ENCODE measurements at regions not wholly inside any gene's neighbourhood (a gene's known extent, or its start where the extent isn't known, plus 50 kb on each side); places are given as distances from the start of the nearest gene placed in this dataset.
A peak's percentile ranks its signal among the peaks of the same experiment; 100 is the strongest.

DNA sequence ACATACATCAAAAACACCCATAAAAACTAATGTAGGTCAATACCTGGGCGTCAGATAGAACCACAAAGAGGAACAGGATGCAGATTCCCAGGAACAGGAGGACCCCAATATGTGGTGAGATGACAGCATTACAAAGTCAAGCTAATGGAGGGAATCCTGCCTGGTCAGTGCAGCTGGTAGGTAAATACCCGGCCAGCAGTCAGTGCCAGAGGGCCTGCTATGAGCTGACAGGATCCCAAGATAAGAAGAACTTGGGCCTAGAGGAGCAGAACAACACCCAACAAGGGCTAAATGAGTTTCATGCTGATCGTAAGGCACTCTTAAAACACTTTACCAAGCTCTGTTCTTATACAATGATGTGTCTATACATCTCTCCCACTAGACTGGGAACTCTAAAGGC, 61.2 kb upstream of the KCNMB2 start:
- no peak for DNase-seq (ENCODE audit: insufficient read length, low spot score)
- FAIRE-seq, result no peak
- no peak for TF ChIP-seq TAF1 (IDR thresholded peaks at IDR 0.05; ENCODE audit: low read depth, low read length)
- no peak for TF ChIP-seq POLR2AphosphoS5 (IDR thresholded peaks at IDR 0.05; ENCODE audit: low read depth, low read length)
- TF ChIP-seq PAX5 (IDR thresholded peaks at IDR 0.05; ENCODE audit: insufficient read depth, low read length, severe bottlenecking), result no peak
- TF ChIP-seq POLR2A (IDR thresholded peaks at IDR 0.05; ENCODE audit: low read depth, low read length), result no peak
- no peak for TF ChIP-seq POU2F2 (IDR thresholded peaks at IDR 0.05; ENCODE audit: low read depth, low read length)

DNA sequence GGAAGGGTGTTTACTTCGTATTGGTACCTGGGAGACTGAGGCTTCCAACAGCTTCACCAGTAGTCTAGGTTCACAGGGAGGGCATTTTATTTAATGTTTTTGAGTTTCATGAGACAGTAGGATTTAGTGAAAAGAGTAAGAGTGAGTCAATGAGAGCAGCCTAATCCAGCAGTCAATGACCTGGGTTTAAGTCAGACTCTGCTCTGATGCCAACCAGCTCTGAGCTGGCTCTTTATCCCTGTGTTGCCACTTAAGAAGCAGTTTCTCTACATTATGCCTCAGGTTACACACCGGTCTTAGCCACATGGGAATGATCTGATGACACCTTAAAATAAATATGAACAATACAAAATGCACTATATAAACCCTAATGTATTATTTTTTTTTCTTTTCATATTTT, 59.4 kb upstream of the KCNMB2 start:
- DNase-seq (ENCODE audit: insufficient read length, low spot score) (no peak), FAIRE-seq (no peak)
- TF ChIP-seq SPI1 (IDR thresholded peaks at IDR 0.05; ENCODE audit: low read depth, low read length), result no peak
- no peak for TF ChIP-seq POLR2AphosphoS5 (IDR thresholded peaks at IDR 0.05; ENCODE audit: low read depth, low read length)
- TF ChIP-seq POU2F2 (IDR thresholded peaks at IDR 0.05; ENCODE audit: low read depth, low read length), result no peak
- TF ChIP-seq PAX5 (IDR thresholded peaks at IDR 0.05; ENCODE audit: insufficient read depth, low read length, severe bottlenecking), result no peak
- no peak for TF ChIP-seq POLR2A (IDR thresholded peaks at IDR 0.05; ENCODE audit: low read depth, low read length)
- no peak for TF ChIP-seq TAF1 (IDR thresholded peaks at IDR 0.05; ENCODE audit: low read depth, low read length)

DNA sequence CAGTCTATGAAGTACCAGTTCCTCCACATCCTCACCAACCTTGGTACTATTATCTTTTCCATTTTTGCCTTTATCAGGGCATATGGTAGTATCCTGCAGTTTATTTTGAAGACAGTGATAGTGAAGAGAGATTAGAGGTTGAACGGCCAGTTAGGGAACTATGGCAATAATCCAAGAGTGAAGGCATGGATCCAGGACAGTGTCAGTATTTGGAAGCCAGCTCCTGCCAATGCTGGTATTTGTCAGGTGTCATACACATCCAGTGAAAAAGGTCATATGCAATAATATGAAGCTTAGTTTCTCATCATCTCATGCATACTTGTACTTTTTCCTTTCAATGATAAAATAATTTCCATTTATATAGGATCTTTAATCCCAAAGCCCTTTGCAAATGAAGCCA, 56.8 kb upstream of the KCNMB2 start:
- peak; percentile 16 for FAIRE-seq
- DNase-seq (ENCODE audit: insufficient read length, low spot score), result no peak
- TF ChIP-seq POU2F2 (IDR thresholded peaks at IDR 0.05; ENCODE audit: low read depth, low read length), result no peak
- TF ChIP-seq TAF1 (IDR thresholded peaks at IDR 0.05; ENCODE audit: low read depth, low read length), result no peak
- TF ChIP-seq POLR2AphosphoS5 (IDR thresholded peaks at IDR 0.05; ENCODE audit: low read depth, low read length), result no peak

DNA sequence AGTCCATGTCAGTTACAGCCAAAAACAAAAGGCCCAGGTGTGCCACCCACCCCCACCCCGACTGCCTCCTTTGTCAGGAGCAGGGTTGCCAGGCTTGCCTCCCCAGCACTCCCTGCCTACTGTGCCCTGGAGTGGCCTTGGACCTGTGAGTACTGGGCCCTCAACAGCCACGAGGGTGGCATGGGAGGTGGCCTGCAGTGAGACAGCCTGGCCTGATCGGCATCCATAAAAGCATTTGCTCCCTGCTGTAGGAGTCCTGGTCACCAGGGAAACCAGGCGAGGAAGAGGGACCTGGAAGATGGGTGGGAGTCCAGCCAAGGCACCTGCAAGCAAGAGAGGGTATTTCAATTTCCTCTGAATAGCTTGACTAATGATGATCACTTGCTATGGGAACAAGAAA, 56.4 kb upstream of the KCNMB2 start:
- FAIRE-seq (peak; percentile 31), DNase-seq (ENCODE audit: insufficient read length, low spot score) (no peak)
- TF ChIP-seq POU2F2 (IDR thresholded peaks at IDR 0.05; ENCODE audit: low read depth, low read length) (no peak), POLR2AphosphoS5 (IDR thresholded peaks at IDR 0.05; ENCODE audit: low read depth, low read length) (no peak), SPI1 (IDR thresholded peaks at IDR 0.05; ENCODE audit: low read depth, low read length) (no peak), PAX5 (IDR thresholded peaks at IDR 0.05; ENCODE audit: insufficient read depth, low read length, severe bottlenecking) (no peak), POLR2A (IDR thresholded peaks at IDR 0.05; ENCODE audit: low read depth, low read length) (no peak), TAF1 (IDR thresholded peaks at IDR 0.05; ENCODE audit: low read depth, low read length) (no peak)

DNA sequence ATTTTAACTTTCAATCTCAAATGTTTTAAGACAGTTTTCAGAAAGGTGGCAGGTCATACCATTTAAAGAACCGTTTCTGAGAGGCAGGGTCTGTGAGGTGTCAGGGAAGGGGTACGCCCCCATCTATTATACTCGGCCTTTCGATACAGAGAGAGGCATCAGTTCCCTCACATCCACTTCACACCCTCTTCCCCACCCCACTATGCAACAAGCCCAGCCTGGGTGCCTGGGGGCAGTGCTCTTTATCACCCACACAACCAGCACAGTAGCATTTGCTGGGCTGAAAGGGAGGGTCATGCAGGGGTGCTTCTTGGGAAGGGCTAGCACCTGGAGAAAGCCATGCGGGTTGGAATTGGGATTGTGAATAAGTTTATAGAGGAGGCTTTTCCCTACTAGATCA, 56.0 kb upstream of the KCNMB2 start:
- DNase-seq (ENCODE audit: insufficient read length, low spot score), result no peak
- FAIRE-seq, result peak; percentile 76
- TF ChIP-seq POLR2A (IDR thresholded peaks at IDR 0.05; ENCODE audit: low read depth, low read length) (no peak), TAF1 (IDR thresholded peaks at IDR 0.05; ENCODE audit: low read depth, low read length) (no peak), POU2F2 (IDR thresholded peaks at IDR 0.05; ENCODE audit: low read depth, low read length) (no peak), SPI1 (IDR thresholded peaks at IDR 0.05; ENCODE audit: low read depth, low read length) (no peak), POLR2AphosphoS5 (IDR thresholded peaks at IDR 0.05; ENCODE audit: low read depth, low read length) (no peak), PAX5 (IDR thresholded peaks at IDR 0.05; ENCODE audit: insufficient read depth, low read length, severe bottlenecking) (no peak)

DNA sequence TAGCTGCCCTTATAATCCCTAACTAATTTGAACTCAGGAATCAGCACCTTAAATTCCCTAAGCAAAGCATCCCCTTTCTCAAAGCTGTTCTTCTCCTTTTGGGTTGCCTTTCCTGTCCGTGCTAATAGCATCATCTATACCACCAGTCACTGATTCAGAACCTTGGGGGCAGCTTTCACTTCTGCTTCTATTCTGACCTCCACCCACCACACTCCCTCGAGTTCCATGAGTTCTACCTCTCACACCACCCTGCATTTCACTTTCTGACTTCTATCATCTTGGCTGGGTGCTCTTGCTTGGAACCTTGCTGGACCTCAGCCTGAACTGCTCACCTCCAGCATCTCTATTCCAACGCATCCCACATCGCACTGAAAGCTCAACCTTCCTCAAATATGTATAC, 55.4 kb upstream of the KCNMB2 start:
- FAIRE-seq (peak; percentile 97), DNase-seq (ENCODE audit: insufficient read length, low spot score) (peak; percentile 28)
- no peak; the same call in 1 of the 2 replicates for TF ChIP-seq POLR2AphosphoS5 (IDR thresholded peaks at IDR 0.05; ENCODE audit: low read depth, low read length)
- TF ChIP-seq PAX5 (IDR thresholded peaks at IDR 0.05; ENCODE audit: insufficient read depth, low read length, severe bottlenecking), result no peak
- no peak for TF ChIP-seq POLR2A (IDR thresholded peaks at IDR 0.05; ENCODE audit: low read depth, low read length)
- TF ChIP-seq TAF1 (IDR thresholded peaks at IDR 0.05; ENCODE audit: low read depth, low read length), result peak; percentile 46; the same call in 1 of the 2 replicates
- peak; percentile 81; the same call in 1 of the 2 replicates for TF ChIP-seq POU2F2 (IDR thresholded peaks at IDR 0.05; ENCODE audit: low read depth, low read length)
- TF ChIP-seq SPI1 (IDR thresholded peaks at IDR 0.05; ENCODE audit: low read depth, low read length), result peak; percentile 99

DNA sequence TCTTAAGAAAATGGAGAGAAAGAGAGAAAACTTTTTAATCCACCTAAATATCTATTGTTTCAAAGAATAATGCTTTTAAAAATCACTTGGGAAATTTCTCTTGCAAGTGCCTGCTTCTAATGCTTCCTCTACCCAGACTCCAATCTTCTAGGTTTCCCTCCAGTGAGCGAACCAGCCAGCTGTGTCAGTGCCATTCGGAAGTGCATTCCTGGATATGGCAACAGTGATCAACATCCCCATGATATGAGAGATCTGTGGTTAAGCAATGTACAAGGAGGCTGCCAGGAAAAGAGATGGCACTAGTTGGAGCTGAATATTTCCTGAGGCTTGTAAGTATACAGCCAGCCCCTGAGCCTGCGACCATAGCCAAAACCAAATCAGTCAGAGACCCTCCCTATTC, 53.3 kb upstream of the KCNMB2 start:
- no peak for DNase-seq (ENCODE audit: insufficient read length, low spot score)
- FAIRE-seq, result no peak

DNA sequence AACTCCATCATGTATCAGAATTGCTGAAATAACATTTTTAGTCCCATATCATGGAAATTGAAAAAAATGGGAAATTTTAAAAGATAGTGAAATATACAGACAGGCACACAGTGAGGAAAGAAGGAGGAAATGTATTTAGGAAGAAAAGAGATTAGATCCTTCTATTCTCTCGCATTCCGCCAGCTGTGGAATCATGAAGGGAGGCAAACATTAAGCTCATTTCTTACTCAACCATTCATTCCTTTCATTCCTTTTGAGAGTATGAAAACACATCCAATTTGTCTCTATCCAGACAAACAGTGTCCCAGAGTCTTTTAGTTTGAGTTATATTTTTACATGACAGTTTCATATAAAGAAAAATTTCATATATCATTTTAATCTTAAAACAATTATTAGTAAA, 52.5 kb upstream of the KCNMB2 start:
- no peak for TF ChIP-seq POU2F2 (IDR thresholded peaks at IDR 0.05; ENCODE audit: low read depth, low read length)
- FAIRE-seq (no peak), DNase-seq (ENCODE audit: insufficient read length, low spot score) (no peak)

More for the DNA sequence above, 53.3 kb upstream of the KCNMB2 start:
- TF ChIP-seq POLR2AphosphoS5 (IDR thresholded peaks at IDR 0.05; ENCODE audit: low read depth, low read length) (no peak), SPI1 (IDR thresholded peaks at IDR 0.05; ENCODE audit: low read depth, low read length) (no peak), POU2F2 (IDR thresholded peaks at IDR 0.05; ENCODE audit: low read depth, low read length) (no peak), PAX5 (IDR thresholded peaks at IDR 0.05; ENCODE audit: insufficient read depth, low read length, severe bottlenecking) (no peak), POLR2A (IDR thresholded peaks at IDR 0.05; ENCODE audit: low read depth, low read length) (no peak), TAF1 (IDR thresholded peaks at IDR 0.05; ENCODE audit: low read depth, low read length) (no peak)

DNA sequence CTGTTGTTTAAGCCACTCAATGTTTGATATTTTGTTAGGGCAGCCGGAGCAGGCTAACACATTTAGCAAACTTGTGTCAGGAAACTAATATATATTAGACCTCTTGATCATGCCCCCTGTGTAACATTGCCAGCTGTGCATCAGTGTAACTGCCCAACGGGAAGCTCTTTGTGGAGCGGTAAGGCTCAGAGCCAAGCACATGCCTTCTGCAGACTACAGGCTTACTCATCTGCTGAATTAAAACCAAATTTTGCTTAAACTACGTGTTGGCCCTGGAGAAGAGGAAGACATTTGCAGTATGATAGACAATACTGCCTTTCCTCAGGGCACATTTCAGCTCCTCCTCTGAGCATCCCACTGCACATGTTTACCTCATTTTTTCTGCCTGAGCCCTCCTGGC, 50.5 kb upstream of the KCNMB2 start:
- TF ChIP-seq TAF1 (IDR thresholded peaks at IDR 0.05; ENCODE audit: low read depth, low read length), result no peak
- no peak for TF ChIP-seq POU2F2 (IDR thresholded peaks at IDR 0.05; ENCODE audit: low read depth, low read length)
- no peak for TF ChIP-seq SPI1 (IDR thresholded peaks at IDR 0.05; ENCODE audit: low read depth, low read length)
- no peak for TF ChIP-seq POLR2A (IDR thresholded peaks at IDR 0.05; ENCODE audit: low read depth, low read length)
- no peak for TF ChIP-seq POLR2AphosphoS5 (IDR thresholded peaks at IDR 0.05; ENCODE audit: low read depth, low read length)
- no peak for TF ChIP-seq PAX5 (IDR thresholded peaks at IDR 0.05; ENCODE audit: insufficient read depth, low read length, severe bottlenecking)
- DNase-seq (ENCODE audit: insufficient read length, low spot score) (no peak), FAIRE-seq (no peak)

All from GM12891 (cell line).